ENCODE measurements at regions not wholly inside any gene's neighbourhood (a gene's known extent, or its start where the extent isn't known, plus 50 kb on each side); places are given as distances from the start of the nearest gene placed in this dataset.

DNA sequence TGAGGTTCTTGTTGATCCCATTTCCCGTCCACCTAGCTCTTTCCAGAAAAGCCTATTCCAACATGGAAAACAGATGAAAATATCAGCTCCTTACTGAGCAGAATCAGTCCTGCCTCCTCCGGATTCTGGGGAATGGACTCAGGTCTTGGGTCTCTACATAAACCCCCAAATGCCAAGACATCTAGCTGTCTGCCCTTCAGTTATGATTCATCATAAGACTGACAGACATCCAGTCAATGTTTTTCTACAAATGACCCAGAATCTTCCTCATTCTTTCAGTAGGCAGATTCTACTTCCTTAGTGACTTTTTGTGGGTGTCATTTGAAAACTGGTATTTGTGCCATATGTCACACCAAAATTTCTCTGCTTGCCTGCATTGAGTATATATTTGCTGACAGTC, 103.0 kb upstream of the TGFBR2 start:
- DNase-seq = no peak

DNA sequence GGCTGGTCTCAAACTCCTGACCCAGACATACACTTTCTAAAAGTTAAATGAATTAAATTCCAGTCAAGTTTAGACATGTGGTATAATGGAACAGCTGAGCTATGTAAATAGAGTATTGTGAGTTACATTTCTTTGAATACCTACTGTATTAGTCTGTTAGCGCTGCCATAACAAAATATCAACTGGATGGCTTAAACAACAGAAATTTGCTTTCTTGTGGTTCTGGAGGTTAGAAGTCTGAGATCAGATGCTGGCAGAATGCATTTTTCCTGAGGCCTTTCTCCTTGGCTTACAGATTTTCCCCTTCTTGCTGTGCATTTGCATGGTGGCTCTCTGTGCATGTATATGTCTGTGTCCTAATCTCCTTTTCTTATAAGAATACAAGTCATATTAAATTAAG, 101.5 kb upstream of the TGFBR2 start:
- DNase-seq = no peak

DNA sequence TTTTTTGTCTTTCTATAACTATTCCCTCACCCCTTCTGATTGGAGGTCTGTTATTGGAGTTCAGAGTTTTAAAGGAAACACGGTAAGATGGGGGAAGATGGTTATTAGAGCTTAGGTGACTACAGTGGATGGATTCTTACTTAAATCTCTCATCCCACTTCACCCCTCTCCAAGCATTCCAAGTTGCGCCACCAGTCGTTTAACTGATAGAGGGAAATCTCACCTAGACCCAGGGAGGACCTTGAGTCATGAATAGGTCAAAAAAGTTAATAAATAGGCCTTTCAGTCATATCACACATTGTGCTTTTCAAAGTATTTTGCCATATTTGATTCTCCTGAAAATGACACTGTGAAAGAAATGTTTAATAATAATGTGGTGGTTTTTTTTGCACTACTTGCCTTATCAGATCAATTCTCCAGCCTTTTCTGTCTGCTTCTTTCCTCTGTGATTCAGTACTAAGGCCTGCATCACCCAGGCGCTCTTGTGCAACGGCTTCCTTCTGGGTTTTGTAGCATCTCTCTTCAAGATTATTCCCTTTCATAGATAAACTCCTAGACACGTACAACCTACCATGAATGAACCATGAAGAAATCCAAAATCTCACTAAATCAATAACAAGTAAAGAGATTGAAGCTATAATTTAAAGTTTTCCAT, 100.4 kb upstream of the TGFBR2 start:
- DNase-seq = no peak

DNA sequence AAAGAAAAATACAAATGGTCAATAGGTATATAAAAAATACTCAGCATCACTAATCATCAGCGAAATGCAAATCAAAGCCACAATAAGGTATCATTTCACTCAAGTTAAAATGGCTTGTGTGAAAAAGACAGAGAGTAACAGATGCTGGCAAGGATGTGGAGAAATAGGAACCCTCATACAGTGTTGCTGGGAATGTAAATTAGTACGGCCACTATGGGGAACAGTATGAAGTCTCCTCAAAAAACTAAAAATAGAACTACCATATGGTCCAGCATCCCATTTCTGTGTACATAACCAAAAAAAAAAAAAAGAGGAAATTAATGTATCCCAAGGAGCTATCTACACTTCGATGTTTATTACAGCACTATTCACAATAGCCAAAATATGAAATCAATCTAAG, 98.1 kb upstream of the TGFBR2 start:
- DNase-seq = no peak

DNA sequence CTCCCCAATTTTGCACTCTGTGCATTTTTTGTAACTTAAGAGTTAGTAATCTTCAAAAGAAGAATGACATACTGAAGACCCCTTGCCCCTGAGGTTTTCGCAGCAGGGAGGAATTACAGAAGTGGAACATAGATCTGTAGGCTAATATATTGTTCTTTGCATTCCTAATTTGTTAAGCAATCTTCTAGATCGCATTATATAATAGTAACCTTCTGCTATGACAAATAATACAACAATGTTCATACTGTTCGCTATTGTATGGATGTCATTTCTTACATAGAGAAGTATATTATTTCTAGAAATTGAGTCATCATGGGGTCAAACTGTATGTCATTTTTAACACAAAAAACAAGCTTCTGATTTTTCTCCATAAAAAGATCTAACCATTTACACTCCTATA, 95.8 kb upstream of the TGFBR2 start:
- DNase-seq = no peak

DNA sequence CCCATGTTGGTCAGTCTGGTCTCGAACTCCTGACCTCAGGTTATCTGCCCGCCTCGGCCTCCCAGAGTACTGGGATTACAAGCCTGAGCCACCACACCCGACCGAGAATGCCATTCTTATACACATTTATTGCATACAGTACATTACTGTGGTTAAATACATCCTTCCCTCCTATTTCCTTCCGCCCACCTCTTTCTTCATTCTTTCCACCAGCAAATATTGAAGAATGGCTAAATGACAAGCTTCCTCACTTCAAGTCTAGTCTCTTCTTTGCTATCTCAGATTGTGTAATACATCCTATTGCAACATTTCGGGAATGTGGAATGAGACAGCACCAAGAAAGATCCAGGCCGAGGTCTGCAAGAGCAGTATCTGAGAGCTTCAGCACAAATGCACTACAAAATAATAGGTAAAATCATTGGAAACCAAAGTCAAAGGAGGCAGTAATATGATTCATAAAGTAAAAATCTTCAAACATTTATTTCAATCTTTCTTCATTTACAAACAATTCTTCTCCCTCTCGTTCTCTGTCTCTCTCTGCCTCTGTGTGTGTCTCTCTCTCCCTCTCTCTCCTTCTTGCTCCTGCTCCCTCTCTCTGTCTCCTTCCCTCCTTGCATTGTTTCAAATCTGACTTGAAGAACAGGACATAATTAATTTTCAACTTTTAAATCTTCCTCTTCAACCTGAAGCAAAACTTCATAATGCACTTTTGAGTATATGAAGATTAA, 94.7 kb upstream of the TGFBR2 start:
- DNase-seq = no peak

DNA sequence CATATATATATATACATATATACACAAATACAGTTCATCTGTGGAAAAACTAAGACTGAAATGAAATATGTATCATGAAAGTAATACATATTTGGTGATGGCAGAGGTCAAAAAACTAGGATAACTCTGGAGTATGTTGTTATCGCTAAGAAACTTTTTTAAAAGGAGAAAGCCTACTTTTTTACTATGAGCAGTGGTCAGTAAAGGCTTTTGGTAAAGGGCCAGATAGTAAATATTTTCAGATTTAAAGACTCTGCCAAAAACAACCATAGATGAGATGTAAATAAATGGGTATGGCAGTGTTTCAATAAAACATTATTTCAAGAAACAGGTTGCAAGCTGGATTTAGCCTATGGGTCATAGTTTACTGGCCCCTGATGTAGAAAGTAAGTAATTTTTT, 93.8 kb upstream of the TGFBR2 start:
- no peak for DNase-seq

DNA sequence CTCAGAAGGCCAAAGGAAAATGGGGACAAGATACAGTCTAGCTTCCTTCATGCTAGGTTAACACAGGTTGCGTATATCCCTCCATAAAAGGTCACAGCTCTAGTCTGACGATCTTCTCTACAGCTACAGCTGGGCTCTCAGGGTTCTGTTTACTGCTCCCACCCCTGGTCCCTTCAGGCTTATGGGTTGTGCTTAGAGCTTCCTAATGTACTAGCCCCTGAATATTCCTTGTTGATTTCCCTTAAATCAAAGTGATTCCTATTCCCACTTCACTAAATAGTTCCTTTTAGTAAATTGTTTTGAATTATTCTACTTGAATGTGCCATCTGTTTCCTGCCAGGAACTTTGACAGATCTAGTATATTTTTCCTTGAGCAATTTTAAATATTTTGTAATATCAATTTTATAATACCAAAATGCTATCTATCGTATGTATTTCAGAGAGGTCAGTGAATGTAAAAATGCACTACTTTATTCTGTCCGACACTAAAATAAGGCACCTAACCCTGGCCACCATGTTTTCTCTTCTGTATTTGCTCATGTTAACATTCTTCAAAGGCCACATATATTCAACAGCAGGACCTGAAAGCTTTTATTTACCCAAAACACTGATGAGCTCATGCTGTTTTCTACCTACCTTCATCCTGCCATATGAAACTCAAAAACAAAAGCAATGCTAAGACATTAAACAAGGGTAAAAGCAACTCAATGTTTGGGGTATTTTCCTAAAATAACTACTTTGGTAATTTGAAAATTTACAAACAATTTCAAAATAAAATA, 92.8 kb upstream of the TGFBR2 start:
- no peak for DNase-seq

DNA sequence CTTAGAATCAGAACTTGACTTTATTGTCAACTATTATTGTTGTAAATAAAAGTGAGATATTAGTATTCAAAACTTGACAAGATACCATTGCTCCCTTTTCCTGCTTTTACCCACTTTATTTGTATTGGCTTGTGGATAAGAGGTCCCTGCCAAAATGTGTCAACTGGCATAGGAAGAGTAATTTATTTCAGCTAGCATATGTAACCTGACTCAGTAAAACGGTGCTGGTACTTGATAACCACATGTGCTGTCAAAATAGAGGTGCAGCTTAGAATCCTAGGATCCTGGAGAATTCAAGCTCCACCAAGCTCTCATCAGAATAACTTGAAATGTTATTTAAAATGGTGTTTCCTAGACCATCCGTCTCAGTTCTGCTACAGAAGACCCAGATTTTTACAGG, 90.2 kb upstream of the TGFBR2 start:
- DNase-seq = no peak

DNA sequence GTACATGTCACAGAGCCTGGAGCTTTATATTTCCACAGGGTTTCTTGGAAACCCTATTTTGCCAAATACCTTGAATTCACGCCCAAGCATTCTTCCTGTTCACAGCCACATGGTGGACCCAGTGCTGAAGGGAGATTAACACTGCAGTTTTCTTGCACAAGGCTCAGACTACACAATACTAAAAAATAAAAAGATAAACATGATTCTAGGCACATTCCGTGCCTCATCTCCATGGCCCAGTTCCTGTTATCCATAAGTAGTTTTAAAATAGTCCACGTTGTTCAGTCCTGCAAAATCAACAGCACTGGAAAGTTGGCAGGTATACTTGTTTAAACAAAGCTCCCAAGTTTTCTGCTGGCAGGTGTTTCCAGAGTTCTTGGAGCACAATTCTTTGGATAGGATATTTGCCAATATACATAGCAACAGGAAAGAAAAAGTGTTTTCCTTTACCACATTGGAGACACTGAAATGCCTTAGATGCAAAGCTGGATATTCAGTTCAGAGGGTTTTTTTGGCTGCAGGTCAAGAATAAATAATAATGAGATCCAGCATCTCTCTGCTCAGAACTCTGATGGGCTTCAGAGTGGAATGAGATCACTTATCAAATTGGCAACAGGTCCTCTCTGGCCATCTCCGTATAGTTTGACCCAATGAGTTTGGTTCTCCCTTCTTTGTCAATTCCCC, 88.1 kb upstream of the TGFBR2 start:
- DNase-seq = no peak

DNA sequence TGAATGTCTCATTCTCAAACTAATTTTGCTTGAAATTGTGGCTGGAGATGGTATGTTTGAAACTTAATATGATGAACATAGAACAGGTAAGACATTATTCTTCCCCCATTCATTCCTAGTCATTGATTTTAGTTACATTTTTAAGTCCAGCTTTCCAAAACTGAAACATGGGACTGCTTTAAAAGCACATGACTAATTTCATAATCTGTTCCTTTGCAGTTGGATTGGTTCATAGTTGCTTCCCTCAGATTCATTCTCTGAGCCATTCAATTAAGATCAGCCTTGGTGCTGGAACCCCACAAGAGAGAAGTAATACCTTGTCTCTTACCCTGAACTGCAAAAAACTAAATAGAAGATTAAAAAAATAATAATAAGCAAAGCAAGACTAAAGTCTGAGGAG, 87.5 kb upstream of the TGFBR2 start:
- DNase-seq = no peak

DNA sequence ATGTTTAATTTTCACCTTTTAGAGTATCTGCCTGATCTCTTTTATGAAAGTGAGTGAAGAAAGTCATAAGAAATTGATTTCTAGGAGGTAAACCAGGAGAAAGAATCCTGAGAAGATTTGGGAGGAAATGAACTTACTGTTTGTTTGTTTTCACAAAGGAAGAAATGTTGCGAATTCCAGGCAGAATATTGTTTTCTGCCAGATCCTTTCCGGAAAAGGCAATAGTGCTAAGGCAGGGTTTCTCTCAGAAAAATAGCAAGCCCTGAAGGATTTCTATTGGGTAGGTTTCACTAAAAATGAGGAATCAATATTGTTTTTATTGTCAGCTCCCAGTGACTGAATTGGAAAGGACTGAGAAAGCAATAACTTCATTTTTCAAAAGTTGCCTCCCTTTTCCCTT, 85.7 kb upstream of the TGFBR2 start:
- no peak for DNase-seq

DNA sequence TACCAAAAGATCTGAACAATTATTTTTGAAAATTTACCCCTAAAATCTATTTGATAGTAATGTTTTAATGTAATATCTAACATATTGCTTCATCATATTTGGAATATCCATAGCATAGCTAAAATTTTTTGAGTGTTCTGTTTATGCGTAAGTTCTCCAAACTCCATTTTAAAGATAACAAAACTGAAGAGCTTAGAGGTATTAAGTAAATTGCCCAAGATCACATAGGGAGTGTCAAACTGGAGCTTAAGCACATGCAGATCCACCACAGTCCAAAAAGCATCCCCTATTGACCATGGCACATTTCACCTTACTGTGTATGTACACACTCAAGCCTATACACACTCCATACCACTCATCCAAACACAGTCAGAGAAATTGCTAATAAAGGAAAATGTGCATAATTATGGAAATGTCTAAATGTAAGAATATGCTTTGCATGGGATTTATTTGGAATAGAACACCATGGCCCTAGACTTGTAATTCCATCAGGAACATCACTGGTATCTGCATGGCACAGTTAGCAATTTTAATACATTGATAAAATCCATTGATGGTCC, 85.2 kb upstream of the TGFBR2 start:
- no peak for DNase-seq

DNA sequence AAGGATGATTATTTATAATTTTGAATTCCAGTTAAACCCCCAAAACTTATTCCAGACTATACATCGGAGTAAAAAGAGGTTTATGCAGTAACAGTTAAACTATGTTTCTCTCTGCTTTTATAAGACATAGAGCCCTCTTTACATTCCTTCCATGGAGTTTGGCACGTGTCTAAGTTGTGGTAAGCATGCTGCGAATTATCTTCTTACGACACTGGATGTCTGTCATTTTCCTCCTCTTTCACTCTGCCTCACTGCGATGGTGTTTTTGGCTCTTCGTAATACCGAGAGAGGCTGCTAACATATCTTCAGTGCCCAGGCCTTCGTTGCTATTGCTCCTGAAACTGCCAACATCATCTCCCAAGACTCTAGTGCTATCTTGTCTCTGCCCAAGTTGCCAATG, 83.9 kb upstream of the TGFBR2 start:
- no peak for DNase-seq

DNA sequence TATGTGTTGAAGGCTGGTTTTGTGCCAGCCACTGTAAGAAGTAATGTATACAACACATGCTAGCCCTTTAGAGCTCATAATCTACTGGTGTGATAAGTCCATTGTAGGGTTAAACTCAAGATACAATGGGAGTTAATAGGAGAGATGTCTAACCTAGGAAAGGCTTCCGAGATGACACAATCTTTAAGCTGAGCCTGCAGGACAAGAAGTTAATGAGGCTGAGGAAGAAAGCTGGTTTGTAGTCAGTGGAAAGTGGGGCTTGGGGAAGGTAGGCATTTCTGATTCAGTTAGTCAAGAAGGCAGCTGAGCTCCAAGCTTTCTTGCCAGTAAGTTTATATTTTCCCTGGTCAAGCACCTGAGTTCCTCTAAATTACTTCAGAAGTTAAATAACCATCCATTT, 83.0 kb upstream of the TGFBR2 start:
- no peak for DNase-seq

DNA sequence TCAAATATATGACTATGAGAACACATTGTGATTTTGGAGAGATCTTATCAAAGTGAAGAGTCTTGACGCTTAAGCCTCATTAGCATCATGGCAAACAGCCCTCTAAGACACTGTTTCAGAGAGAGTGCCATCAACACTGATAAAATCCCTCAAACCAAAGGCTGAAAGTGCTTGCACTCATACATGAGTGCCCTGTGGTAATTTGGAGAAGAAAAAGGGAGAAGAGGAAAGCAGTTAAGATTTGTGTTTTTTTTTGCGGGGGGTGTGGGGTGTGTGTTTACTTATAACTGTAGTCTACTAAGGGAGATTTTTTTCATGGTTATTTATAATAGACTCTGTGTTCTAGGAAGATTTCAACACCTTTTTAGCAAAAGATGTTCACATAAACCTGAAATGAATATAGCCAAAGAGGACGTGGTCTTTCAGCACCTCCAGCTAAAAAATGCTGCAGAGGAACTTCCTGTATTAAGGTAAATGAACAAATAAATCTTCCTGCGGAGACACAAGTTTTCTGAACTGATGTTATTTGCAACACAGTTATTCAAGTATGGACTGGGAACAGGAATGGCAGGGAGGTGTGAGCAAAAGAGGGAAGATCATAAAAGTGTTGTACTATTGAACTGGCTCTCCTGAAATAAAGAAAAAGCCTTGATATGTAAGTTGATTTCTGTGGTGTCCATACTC, 81.9 kb upstream of the TGFBR2 start:
- no peak for DNase-seq

DNA sequence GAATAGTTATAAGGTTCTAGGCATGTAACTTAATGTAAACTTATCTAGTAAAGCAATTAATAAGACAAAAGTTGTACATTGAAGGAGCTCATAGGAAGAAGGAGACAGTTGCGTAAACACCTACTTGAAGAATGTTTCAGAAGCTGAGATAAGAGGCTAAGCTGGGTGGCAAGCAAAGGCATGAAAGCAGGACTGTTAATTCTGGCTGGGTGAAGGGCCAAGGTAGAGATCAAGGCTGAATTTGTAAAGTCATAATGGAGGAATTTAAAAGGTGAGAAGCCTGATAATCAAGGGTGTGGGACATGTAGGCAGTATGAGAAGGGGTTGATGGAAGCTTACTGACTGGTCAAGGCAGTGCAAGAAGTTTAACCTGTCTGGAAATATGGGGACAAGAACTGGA, 80.4 kb upstream of the TGFBR2 start:
- no peak for DNase-seq

DNA sequence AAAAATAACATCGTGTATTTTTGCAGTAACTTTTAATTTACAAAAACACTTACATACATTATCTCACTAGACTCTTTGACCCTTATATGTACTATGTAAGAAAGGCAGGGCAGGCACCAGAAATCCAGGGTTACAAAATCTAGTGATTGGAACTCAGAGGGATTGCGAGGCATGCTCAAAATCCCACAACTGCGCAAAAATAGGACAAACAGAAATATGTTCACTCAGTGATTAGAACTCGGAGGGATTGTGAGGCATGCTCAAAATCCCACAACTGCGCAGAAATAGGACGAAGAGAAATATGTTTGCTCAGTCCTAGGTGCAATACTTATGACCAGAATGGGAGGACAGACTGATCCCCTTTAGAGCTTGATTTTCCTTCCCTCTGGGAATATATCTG, 79.2 kb upstream of the TGFBR2 start:
- DNase-seq = no peak

DNA sequence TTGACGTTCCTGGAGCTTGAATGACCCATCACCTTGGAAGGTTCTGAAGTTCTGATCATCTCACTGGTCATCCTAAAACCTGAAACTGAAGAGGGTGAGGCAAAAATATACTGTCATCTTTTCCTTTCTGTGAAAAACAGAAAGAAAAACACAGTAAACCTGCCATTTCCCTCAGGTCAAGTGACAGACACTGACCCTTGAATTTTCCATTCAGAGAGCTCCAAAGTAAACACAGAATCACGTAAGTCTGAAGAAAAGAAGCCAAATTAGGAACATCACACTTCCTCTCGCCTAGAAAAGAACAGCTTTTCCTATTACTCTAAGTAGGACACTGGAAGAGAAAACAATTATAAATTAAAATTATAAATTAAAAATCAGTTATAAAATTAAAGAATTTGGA, 78.7 kb upstream of the TGFBR2 start:
- no peak for DNase-seq

DNA sequence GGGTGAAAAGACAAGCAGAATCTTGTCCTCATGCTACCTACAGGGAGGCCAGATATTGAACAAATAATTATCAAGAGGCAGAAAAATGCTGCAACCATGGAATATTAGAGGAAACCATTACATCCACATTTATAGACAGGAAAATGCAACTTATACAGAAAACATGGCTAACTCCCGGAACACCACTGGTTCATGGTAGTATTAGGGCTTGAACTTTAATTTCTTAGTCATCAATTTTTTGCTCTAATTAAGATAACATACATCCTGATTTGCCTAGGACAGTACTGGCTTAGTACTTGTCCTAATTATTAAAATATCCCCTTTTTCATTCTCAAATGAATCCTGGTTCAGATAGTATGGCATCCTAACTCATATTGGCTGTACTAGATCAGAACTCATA, 76.3 kb upstream of the TGFBR2 start:
- DNase-seq = no peak

DNA sequence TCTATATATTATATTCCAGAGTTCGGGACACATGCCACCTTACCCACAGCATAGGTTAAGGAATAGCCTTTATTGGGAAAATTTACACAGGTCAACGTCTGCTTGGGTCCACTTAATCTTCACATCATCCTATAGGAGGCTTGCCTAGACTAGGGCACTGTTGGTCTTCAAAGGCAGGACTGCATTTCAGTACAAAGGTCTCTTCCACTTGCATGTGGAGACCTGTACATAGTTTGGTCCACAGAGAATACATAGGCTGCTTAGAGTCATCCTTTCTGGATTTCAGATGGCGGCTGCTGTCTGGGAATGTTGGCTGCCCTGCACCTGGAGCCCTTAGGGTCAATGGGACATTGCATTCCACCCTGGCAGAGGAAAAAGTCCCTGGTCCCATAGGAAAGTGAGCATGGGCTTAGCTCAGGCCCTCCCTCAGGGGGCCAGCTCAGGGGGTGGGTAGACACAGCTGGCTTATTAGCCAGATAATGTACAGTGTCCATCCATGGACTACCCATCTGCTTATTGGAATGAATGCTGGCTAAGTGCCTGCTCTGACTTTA, 75.3 kb upstream of the TGFBR2 start:
- DNase-seq = no peak

DNA sequence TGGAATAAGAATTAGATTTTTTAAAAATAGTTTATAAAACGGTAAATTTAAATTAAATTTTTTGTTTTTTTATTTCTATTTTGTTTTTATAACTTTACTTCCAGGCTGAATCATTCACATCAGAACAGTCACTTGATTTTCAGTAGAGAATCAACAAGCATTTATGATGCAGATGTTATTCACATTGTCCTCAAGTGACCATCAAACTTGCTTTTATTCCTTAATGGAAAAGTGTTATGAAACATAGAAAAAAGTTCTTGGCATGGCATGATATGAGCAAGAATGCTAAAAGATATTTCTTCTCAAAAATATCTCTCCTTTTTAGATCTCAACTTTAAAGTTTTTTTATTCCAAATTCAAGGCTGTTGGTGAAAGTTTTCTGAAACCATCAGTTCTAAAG, 70.9 kb upstream of the TGFBR2 start:
- no peak for DNase-seq

All from CD4-positive, alpha-beta T cell treated with Interleukin-17A for 1 hour (primary cell).